ENCODE measurements at regions not wholly inside any gene's neighbourhood (a gene's known extent, or its start where the extent isn't known, plus 50 kb on each side); places are given as distances from the start of the nearest gene placed in this dataset.

GRCh38 chrX:124493984-124494383 lies 147.6 kb downstream of the SH2D1A start:
- Histone ChIP-seq H4K20me1 (ENCODE audit: control insufficient read depth, insufficient read depth, insufficient read length) (no peaks in the 10 kb centered on the region), H3K56ac (ENCODE audit: insufficient read length, low read depth, low read length) (no peak overlapping the region), H3K4me1 (ENCODE audit: insufficient read depth, low read length) (no peaks in the 10 kb centered on the region), H2AFZ (ENCODE audit: low read length) (no peak overlapping the region), H3K4me2 (ENCODE audit: insufficient read depth, insufficient read length, low read length) (no peak overlapping the region), H2BK120ac (ENCODE audit: low read depth, low read length, poor library complexity, severe bottlenecking) (no peak overlapping the region), H3K4ac (ENCODE audit: low read depth, low read length) (no peak overlapping the region), H3K23ac (ENCODE audit: insufficient read length, low read depth, low read length) (no peak overlapping the region), H2BK20ac (ENCODE audit: low read depth, low read length, poor library complexity, severe bottlenecking) (no peak overlapping the region), H3K9me3 (ENCODE audit: control insufficient read depth, low read depth, low read length) (no peaks in the 10 kb centered on the region), H2BK12ac (ENCODE audit: insufficient read length, low read depth, low read length) (no peak overlapping the region), H2AK5ac (ENCODE audit: insufficient read length, low read length) (no peak overlapping the region), H3K9ac (ENCODE audit: extremely low read depth, insufficient read length, low read length) (no peak overlapping the region), H3K27ac (ENCODE audit: insufficient read length, low read depth, low read length) (no peak overlapping the region), H4K8ac (replicated peaks; ENCODE audit: insufficient read length, low read depth, low read length) (no peak overlapping the region), H4K91ac (ENCODE audit: insufficient read length, low read depth, low read length) (no peak overlapping the region), H2BK5ac (ENCODE audit: insufficient read length, low read length) (no peak overlapping the region), H3K79me2 (ENCODE audit: insufficient read depth, low read length) (no peaks in the 10 kb centered on the region), H3K27me3 (ENCODE audit: insufficient read depth, low read length) (no peaks in the 10 kb centered on the region), H3K14ac (ENCODE audit: insufficient read depth, low read length) (no peak overlapping the region), H3K79me1 (ENCODE audit: insufficient read depth, low read depth, low read length, poor library complexity, severe bottlenecking) (no peaks in the 10 kb centered on the region), H3T11ph (ENCODE audit: low read length) (no peak overlapping the region), H3K23me2 (ENCODE audit: insufficient read length, low read depth, low read length, poor library complexity, severe bottlenecking) (no peaks in the 10 kb centered on the region), H3K18ac (ENCODE audit: insufficient read length, low read depth, low read length) (no peak overlapping the region), H4K5ac (ENCODE audit: insufficient read length, low read depth, low read length) (no peak overlapping the region), H2BK15ac (ENCODE audit: low read depth, low read length) (no peak overlapping the region)
- Mint-ChIP-seq H3K27ac (no peak overlapping the region), H3K36me3 (ENCODE audit: insufficient read depth in 1 of 3, low read depth in 3 of 3) (peaks cover 0 to under 1% (median 0%) of the 10 kb centered on the region in 3 experiments; a peak in 1 of 7 replicates), H3K9me3 (peaks cover 3 to 7% of the 10 kb centered on the region in 2 experiments; a peak in 4 of 5 replicates), H3K4me3 (no peak overlapping the region), H3K4me1 (peaks cover 6% of the 10 kb centered on the region in 2 experiments), H3K27me3 (ENCODE audit: low read depth) (no peaks in the 10 kb centered on the region)
- DNase-seq: no peak
- TF ChIP-seq CTCF (conservative IDR thresholded peaks at IDR 0.05): no peak
